WTC11 (cell line): ENCODE measurements at regions not wholly inside any gene's neighbourhood (a gene's known extent, or its start where the extent isn't known, plus 50 kb on each side); places are given as distances from the start of the nearest gene placed in this dataset.

ENCODE experiments used
- ATAC-seq: fragments of 200-7000 bp; cut with Tn5 transposase; 2 replicates; pipeline ENCODE4 v1.10.0; 2021; ENCODE audit warnings: mild to moderate bottlenecking, moderate library complexity
- CTCF ChIA-PET: fragments of 300-600 bp; sonication (Branson Sonifier 250); formaldehyde crosslinking; loops from one replicate; lab custom pipeline; 2021; ENCODE audit warnings: antibody characterized with exemption; lab: Charles Lee
- POLR2A ChIA-PET: fragments of 350-600 bp; sonication (Branson Sonifier 250); formaldehyde crosslinking; loops from one replicate; lab custom pipeline; 2021; ENCODE audit warnings: antibody characterized with exemption; lab: Charles Lee
- DNase-seq: peaks from one replicate; pipeline ENCODE4 v3.0.0; 2021; ENCODE audit warnings: low spot score
- H3K27ac Mint-ChIP-seq: 2 replicates; pipeline ENCODE4 v1.8.0; 2021; ENCODE audit warnings: mixed read lengths
- H3K27me3 Mint-ChIP-seq: 2 replicates; pipeline ENCODE4 v1.8.0; 2021; ENCODE audit warnings: low read depth, mild to moderate bottlenecking, moderate library complexity, mixed read lengths
- H3K36me3 Mint-ChIP-seq: 2 replicates; pipeline ENCODE4 v1.8.0; 2021; ENCODE audit warnings: mixed read lengths
- H3K4me1 Mint-ChIP-seq: 2 replicates; pipeline ENCODE4 v1.8.0; 2022; ENCODE audit warnings: mixed read lengths
- H3K4me3 Mint-ChIP-seq: 2 replicates; pipeline ENCODE4 v1.8.0; 2021; ENCODE audit warnings: mild to moderate bottlenecking, moderate library complexity, mixed read lengths
- H3K9me3 Mint-ChIP-seq: 2 replicates; pipeline ENCODE4 v1.8.0; 2021; ENCODE audit warnings: mixed read lengths
- AFF4 ChIP-seq: sonication (generic); formaldehyde crosslinking; IDR thresholded peaks from 2 replicates; pipeline ENCODE4 v1.8.1; 2023; ENCODE audit warnings: mild to moderate bottlenecking, missing genetic modification reagents, borderline replicate concordance
- ARID4B ChIP-seq: sonication (generic); formaldehyde crosslinking; IDR thresholded peaks from 2 replicates; pipeline ENCODE4 v1.8.0; 2023; ENCODE audit warnings: missing genetic modification reagents, mild to moderate bottlenecking, borderline replicate concordance
- CTCF ChIP-seq: fragments of 200-600 bp; IDR thresholded peaks from 2 replicates; pipeline ENCODE4 v1.8.0; 2022; ENCODE audit warnings: antibody characterized with exemption
- ELF4 ChIP-seq: sonication (generic); formaldehyde crosslinking; IDR thresholded peaks from 2 replicates; pipeline ENCODE4 v1.8.1; 2022; ENCODE audit warnings: low read depth, mild to moderate bottlenecking, moderate library complexity, missing genetic modification reagents
- FOXP1 ChIP-seq: sonication (generic); formaldehyde crosslinking; IDR thresholded peaks from 2 replicates; pipeline ENCODE4 v1.8.0; 2022; ENCODE audit warnings: missing genetic modification reagents, mild to moderate bottlenecking, moderate library complexity, borderline replicate concordance
- GRHL2 ChIP-seq: fragments of 250-450 bp; sonication (Bioruptor Pico); IDR thresholded peaks from 2 replicates; pipeline ENCODE4 v1.8.0; 2022; ENCODE audit warnings: mild to moderate bottlenecking, moderate library complexity; ENCODE audit not compliant: insufficient replicate concordance, severe bottlenecking
- GTF2I ChIP-seq: fragments of 250-450 bp; sonication (Bioruptor Pico); conservative IDR thresholded peaks from 2 replicates; pipeline ENCODE4 v1.4.0; 2021; ENCODE audit warnings: mild to moderate bottlenecking
- JUN ChIP-seq: sonication (generic); formaldehyde crosslinking; IDR thresholded peaks from 2 replicates; pipeline ENCODE4 v1.8.0; 2023; ENCODE audit warnings: mild to moderate bottlenecking, missing genetic modification reagents
- MXD4 ChIP-seq: fragments of 250-450 bp; sonication (Bioruptor Pico); IDR thresholded peaks from 2 replicates; pipeline ENCODE4 v1.8.0; 2021; ENCODE audit warnings: mild to moderate bottlenecking, moderate library complexity, borderline replicate concordance
- NR2C2 ChIP-seq: sonication (generic); formaldehyde crosslinking; IDR thresholded peaks from 2 replicates; pipeline ENCODE4 v1.8.0; 2022; ENCODE audit warnings: mild to moderate bottlenecking, missing genetic modification reagents
- RELA ChIP-seq: sonication (generic); formaldehyde crosslinking; IDR thresholded peaks from 2 replicates; pipeline ENCODE4 v1.8.1; 2022; ENCODE audit warnings: missing genetic modification reagents, mild to moderate bottlenecking, borderline replicate concordance
- SOX15 ChIP-seq: fragments of 250-450 bp; sonication (Bioruptor Pico); IDR thresholded peaks from 2 replicates; pipeline ENCODE4 v1.9.0; 2021; ENCODE audit warnings: mild to moderate bottlenecking
- TEAD1 ChIP-seq: sonication (generic); formaldehyde crosslinking; IDR thresholded peaks from 2 replicates; pipeline ENCODE4 v1.8.0; 2022; ENCODE audit warnings: mild to moderate bottlenecking, missing genetic modification reagents
- USF2 ChIP-seq: sonication (generic); formaldehyde crosslinking; IDR thresholded peaks from 2 replicates; pipeline ENCODE4 v1.8.1; 2023; ENCODE audit warnings: mild to moderate bottlenecking, missing genetic modification reagents, moderate library complexity
- ZMAT4 ChIP-seq: fragments of 250-450 bp; sonication (Bioruptor Pico); IDR thresholded peaks from 2 replicates; pipeline ENCODE4 v1.9.0; 2021; ENCODE audit warnings: mild to moderate bottlenecking
- ZNF138 ChIP-seq: sonication (generic); formaldehyde crosslinking; conservative IDR thresholded peaks from 2 replicates; pipeline ENCODE4 v1.8.1; 2022; ENCODE audit warnings: mild to moderate bottlenecking, moderate library complexity, missing genetic modification reagents
- ZNF219 ChIP-seq: sonication (generic); formaldehyde crosslinking; IDR thresholded peaks from 2 replicates; pipeline ENCODE4 v1.8.0; 2023; ENCODE audit warnings: missing genetic modification reagents, mild to moderate bottlenecking, borderline replicate concordance
- ZNF317 ChIP-seq: sonication (generic); formaldehyde crosslinking; IDR thresholded peaks from 2 replicates; pipeline ENCODE4 v1.8.1; 2023; ENCODE audit warnings: low read depth, mild to moderate bottlenecking, moderate library complexity, missing genetic modification reagents, borderline replicate concordance
- ZNF532 ChIP-seq: fragments of 250-450 bp; sonication (Bioruptor Pico); IDR thresholded peaks from 2 replicates; pipeline ENCODE4 v1.9.0; 2021; ENCODE audit warnings: mild to moderate bottlenecking, borderline replicate concordance
- ZSCAN18 ChIP-seq: fragments of 250-450 bp; sonication (Bioruptor Pico); IDR thresholded peaks from 2 replicates; pipeline ENCODE4 v2.1.2; 2022; ENCODE audit warnings: mild to moderate bottlenecking, moderate library complexity

- TF ChIP-seq ARID4B (no peak), ZNF317 (CRISPR knock-in tag) (no peak), ZNF138 (no peak), GTF2I (CRISPR knock-in tag) (no peak), GRHL2 (CRISPR knock-in tag) (no peak), ZNF219 (CRISPR knock-in tag) (no peak)
These were observed 152.3 kb upstream of the CDH4 start (continued) for GRCh38 chr20:61099806-61100205.

GRCh38 chr20:61100489-61100888, 151.6 kb upstream of the CDH4 start:
- Mint-ChIP-seq H3K4me1 (0 out of 2 replicates have a peak, but pooled peaks cover 2% of the 10 kb centered on the region), H3K27me3 (peaks cover 86% of the 10 kb centered on the region), H3K9me3 (peaks cover 22% of the 10 kb centered on the region), H3K36me3 (peaks cover 10% of the 10 kb centered on the region), H3K4me3 (no peak overlapping the region), H3K27ac (no peak overlapping the region)
- DNase-seq (no peak), ATAC-seq (no peak)
- CTCF ChIA-PET = no interaction called here
- POLR2A ChIA-PET = no interaction called here
- TF ChIP-seq SOX15 (CRISPR knock-in tag) = no peak
- TF ChIP-seq TEAD1 (CRISPR knock-in tag) = no peak
- TF ChIP-seq RELA (CRISPR knock-in tag) = no peak
- no peak for TF ChIP-seq JUN (CRISPR knock-in tag)
- no peak for TF ChIP-seq ZNF532
- no peak for TF ChIP-seq ELF4 (CRISPR knock-in tag)
- TF ChIP-seq NR2C2 (CRISPR knock-in tag) = no peak
- no peak for TF ChIP-seq FOXP1 (CRISPR knock-in tag)
- TF ChIP-seq CTCF = no peak
- no peak for TF ChIP-seq ZMAT4
- TF ChIP-seq AFF4 (CRISPR knock-in tag) = no peak
- no peak for TF ChIP-seq ZSCAN18
- no peak for TF ChIP-seq USF2 (CRISPR knock-in tag)
- TF ChIP-seq MXD4 (CRISPR knock-in tag) = no peak
